GM19372 (cell line): ENCODE measurements at regions not wholly inside any gene's neighbourhood (a gene's known extent, or its start where the extent isn't known, plus 50 kb on each side); places are given as distances from the start of the nearest gene placed in this dataset.
"Not testable (repeated sequence)": the region's sequence is repeated elsewhere in the genome, so short reads cannot be mapped to it uniquely, and the experiment has no call there.

ENCODE experiments used
- ATAC-seq: cut with Tn5 transposase; IDR thresholded peaks from one replicate; pipeline ENCODE4 v1.9.1; 2021; ENCODE audit warnings: mild to moderate bottlenecking, low read depth, moderate library complexity; ENCODE audit not compliant: unreplicated experiment

- no peak for ATAC-seq
These were observed 91.1 kb upstream of the MITF start for GRCh38 chr3:69648126-69648525.

GRCh38 chr3:69647511-69648110, 91.7 kb upstream of the MITF start:
- ATAC-seq: no peak

GRCh38 chr3:69647081-69647480, 92.2 kb upstream of the MITF start:
- ATAC-seq: no peak

- ATAC-seq: no peak
These were observed 92.8 kb upstream of the MITF start for GRCh38 chr3:69646287-69647067.

- no peak for ATAC-seq
These were observed 96.7 kb upstream of the MITF start for GRCh38 chr3:69642606-69643005.

- no peak for ATAC-seq
These were observed 99.4 kb upstream of the MITF start for GRCh38 chr3:69639851-69640250.

- ATAC-seq: no peak
These were observed 110.3 kb upstream of the MITF start for GRCh38 chr3:69628951-69629350.

GRCh38 chr3:69613286-69613685, 126.0 kb upstream of the MITF start:
- no peak for ATAC-seq

GRCh38 chr3:69612791-69613190, 126.5 kb upstream of the MITF start:
- no peak for ATAC-seq

- ATAC-seq: not testable (repeated sequence)
These were observed 129.7 kb upstream of the MITF start for GRCh38 chr3:69609566-69609965.

GRCh38 chr3:69607466-69608305, 131.6 kb upstream of the MITF start:
- ATAC-seq: no peak

GRCh38 chr3:69605867-69606266, 133.4 kb upstream of the MITF start:
- no peak for ATAC-seq

- no peak for ATAC-seq
These were observed 134.4 kb upstream of the MITF start for GRCh38 chr3:69604735-69605450.

- ATAC-seq: no peak
These were observed 137.2 kb upstream of the MITF start for GRCh38 chr3:69602112-69602511.

GRCh38 chr3:69594286-69594685, 145.0 kb upstream of the MITF start:
- no peak for ATAC-seq

GRCh38 chr3:69591164-69591736, 148.0 kb upstream of the MITF start:
- no peak for ATAC-seq

- no peak for ATAC-seq
These were observed 149.2 kb upstream of the MITF start for GRCh38 chr3:69590111-69590510.

GRCh38 chr3:69588170-69588569, 151.1 kb upstream of the MITF start:
- no peak for ATAC-seq

- ATAC-seq: no peak
These were observed 153.8 kb upstream of the MITF start for GRCh38 chr3:69585472-69585871.

GRCh38 chr3:69582044-69582443, 157.2 kb upstream of the MITF start:
- ATAC-seq: no peak
